ENCODE measurements at regions not wholly inside any gene's neighbourhood (a gene's known extent, or its start where the extent isn't known, plus 50 kb on each side); places are given as distances from the start of the nearest gene placed in this dataset.

DNA sequence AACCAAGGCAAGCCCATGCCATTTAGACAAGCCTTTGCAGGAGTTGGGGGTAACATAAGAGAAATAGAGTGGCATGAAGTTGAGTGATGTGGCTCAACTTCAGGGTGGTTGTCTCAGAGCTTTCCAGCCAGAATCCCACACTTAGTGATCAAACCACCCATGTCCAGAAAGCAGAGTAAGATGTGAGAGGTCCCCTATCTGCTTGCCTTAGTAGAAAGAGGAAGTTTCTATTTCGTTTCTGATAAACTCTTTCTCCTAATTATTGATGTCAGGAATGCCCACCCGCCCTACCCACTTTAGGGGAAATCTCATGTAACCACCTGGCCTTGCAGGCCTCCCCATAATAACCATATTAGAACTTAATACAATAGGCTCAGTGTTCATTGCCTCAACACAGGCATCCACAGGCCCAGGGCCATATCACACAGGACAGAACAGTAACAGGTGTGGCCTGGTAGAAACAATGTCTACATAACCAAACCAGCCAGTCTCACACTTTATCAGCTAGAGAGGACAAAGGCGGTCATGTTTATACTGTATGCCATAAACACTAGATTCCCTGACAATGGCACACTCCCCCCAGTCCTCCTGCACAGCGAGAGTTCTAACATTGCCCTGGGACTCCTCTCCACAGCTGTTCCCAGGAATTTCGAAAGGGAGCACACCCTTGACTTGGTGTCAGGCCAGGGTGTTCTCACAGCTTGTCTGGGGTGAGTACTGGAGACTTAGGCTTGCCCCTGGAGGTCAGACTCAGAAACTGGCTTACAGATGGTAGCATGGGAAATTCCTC is 364.4 kb downstream of the CXCL12 start:
- DNase-seq: no peak

DNA sequence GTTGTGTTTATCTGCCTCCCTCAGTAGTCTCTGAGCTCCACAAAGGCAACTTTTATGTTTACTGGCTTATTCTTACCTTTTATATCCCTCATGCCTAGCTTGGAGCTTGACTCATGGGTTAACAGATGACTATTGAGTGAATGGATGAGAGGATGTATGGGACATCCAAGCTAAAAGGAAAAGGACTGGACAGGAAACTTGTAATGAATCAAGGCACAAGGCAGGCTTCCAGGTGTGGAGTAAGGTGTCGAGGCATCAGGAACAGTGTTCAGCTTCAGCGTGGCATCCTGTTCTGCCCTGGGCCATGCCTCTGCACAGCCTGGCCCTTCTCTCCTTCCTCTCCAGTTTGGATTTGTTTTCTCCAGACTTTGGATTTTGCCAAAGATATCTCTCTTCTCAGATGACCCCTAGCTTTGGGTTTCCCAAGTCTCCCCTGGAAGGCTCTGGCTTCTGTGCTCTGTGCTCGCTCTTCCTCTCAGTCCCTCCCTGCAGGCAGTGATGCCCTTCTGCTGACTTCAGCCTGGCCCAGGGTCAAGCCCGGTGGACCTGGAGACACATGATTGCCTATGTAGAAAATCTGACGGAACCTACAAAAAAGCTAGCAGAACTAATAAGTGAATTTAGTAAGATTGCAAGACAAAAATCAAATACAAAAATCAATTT is 367.3 kb downstream of the CXCL12 start:
- no peak for DNase-seq

- DNase-seq: no peak
Measured at GRCh38 chr10:44016589-44017482, 368.1 kb downstream of the CXCL12 start.

DNA sequence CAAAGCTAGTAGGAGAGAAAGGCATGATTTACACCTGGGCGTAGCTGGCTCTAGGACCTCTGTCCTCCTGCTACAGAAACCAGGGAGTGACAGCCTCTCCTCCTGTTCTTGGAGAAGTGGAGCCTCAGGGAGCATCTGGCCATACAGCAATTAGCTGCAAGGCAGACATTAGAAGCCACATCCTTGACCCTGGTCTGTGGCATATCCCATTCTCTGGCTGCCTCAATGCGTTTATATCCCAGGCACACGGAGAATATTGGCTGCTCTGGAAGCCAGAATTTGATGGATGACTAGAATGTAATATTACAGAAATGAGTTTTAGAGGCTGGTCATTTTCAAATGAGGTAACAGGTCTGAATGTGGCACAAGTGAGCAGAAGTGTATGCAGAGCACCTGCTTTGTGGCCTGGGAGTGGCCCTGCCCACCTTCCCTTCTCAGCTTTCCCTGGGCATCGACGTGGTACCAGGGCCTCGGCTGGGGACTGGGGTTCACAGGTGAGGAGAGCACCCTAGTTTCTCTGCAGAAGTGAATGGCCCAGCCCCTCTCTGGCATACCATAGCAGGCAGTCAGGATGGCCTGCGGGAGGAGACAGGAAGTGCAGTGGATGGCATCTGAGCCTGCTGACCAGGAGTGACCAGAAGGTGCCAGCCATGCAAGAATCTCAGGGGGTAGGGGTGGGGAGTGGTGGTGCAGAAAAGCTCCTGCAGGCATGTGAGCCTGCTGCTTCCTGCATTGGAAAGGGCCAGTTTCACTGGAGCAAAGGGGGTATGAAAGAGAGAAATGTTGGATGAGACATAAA is 367.2 kb upstream of the ZNF32 start:
- no peak for DNase-seq

GRCh38 chr10:44014644-44015250 is 366.1 kb upstream of the ZNF32 start:
- DNase-seq: no peak

DNA sequence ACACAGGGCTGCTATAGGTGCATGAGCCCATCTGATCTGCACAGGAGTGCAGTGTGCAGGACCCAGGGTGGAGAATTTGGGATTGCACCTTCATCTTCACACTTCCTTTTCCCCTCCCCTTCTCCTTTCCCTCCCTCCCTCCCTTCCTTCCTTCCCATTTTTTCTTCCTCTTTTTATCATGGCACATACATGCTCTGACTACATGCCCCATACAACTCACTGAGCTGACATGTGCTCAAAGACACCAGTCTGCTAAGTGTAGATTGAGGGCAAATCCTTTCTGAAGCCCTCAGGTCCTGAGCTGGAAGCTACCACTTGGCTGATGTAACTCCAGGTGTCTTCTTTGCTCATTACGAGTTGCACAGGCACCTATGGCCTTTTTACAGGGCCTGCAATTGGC is 365.3 kb upstream of the ZNF32 start:
- DNase-seq: no peak

DNA sequence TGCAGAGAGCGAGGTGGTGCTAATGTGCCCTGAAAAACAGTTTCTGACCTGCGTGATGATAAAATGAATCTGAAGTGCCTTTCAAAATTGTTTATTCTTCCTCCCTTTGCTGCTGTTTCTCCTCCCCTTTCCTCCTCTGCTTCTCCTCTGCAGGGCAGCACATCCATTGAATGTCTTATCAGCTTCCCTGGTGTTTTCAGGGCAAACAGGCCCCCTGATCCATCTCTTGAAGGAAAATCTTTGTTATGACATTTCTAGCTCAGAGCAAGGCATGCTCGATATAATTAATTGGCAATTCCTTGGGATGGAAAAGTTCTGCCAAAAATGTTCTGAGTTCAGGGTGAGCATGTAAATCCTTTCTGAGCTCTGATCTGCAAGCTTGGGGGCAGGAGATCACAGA is 364.2 kb upstream of the ZNF32 start:
- DNase-seq: no peak

GRCh38 chr10:44011603-44011981 is 362.9 kb upstream of the ZNF32 start:
- DNase-seq: no peak

DNA sequence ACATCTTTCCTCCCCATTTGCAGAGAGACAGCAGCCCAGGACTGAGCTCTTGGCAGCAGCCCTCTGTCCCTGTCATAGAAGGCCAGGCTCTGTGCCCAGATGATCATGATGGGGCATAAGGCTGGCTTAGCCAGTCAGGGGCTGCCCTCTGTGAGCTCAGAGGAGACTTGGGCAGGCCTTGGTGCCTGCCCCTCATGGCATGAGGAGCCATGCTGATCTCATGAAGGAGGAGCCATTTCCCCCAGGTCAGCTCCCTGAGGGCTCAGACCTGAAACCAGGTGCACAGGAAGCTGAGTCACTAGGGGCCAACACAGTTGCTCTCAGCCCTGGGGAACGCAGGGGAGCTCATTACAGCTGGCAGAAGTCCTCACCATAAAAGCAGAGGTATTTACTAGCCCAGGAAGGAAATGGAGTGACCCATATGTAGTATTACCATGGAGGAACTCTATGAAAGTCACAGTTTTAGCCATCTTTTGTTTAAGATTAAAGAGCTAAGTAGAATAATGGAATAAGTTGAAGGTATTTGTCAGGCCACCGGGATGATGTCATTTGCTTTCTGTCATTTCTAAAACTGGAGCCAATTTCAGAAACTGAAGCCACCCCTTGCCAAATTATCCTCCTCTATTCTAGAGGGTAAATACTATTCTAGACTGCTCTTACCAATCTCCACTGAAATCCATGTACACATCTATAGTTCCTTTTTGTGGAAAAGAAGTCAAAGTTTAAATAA is 362.4 kb upstream of the ZNF32 start:
- no peak for DNase-seq

GRCh38 chr10:44009891-44010632 is 361.4 kb upstream of the ZNF32 start:
- no peak for DNase-seq

- no peak for DNase-seq
Measured at GRCh38 chr10:44008917-44009709, 360.4 kb upstream of the ZNF32 start.

GRCh38 chr10:44008270-44008916 is 359.7 kb upstream of the ZNF32 start:
- no peak for DNase-seq

DNA sequence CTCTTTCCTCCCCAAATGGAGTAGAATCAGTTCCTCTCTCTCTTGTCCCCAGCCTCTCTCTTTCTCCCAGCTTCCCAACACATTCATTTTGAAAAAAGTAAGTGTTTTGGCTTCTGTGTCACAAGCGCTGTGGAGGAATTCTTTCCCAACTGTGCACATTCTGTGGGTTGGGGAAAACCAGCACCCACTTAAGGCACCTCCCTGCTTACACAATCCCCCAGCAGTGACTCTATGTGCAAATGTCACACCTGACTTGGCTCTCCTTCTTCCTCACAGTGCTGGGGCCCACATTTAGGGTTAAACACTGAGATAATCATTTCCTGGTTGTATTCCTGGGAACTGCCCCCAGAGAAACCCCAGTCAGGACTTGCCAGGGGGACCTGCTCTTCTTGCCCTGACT is 358.1 kb upstream of the ZNF32 start:
- DNase-seq: no peak

DNA sequence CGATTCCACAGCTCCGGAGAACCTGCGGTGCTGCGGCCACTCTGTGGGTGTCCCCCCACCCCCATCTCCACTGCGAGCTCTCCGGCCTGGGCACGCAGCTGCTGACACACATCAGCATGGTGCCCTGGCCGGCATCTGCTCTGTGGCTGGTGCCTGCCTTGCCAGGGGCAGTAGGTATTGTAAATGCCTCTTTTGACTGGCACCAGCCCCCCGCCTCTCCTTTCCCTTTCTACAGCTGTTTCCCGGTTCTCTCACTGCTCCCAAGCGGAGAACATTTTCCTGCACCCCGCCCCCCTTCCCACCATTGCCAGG is 357.1 kb upstream of the ZNF32 start:
- DNase-seq: no peak

- no peak for DNase-seq
Measured at GRCh38 chr10:44004913-44005787, 356.5 kb upstream of the ZNF32 start.

GRCh38 chr10:43998021-43998809 is 349.5 kb upstream of the ZNF32 start:
- no peak for DNase-seq

DNA sequence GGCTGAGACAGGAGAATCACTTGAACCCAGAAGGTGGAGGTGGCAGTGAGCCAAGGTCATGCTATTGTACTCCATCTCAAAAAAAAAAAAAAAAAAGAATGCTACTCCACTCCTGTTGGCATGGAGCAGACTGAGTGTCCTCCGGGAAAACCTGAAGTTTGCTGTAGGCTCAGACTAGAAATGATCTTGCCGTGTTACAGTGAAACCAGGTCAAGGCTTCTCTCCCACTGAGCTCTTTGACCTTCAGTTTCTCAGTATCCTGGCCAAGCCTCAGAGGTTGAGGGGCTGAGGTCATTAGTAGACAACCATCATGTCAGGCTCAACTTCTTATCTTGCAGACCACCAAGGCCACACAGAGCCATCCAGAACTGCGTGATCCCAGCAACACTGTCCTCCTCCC is 348.6 kb upstream of the ZNF32 start:
- no peak for DNase-seq

DNA sequence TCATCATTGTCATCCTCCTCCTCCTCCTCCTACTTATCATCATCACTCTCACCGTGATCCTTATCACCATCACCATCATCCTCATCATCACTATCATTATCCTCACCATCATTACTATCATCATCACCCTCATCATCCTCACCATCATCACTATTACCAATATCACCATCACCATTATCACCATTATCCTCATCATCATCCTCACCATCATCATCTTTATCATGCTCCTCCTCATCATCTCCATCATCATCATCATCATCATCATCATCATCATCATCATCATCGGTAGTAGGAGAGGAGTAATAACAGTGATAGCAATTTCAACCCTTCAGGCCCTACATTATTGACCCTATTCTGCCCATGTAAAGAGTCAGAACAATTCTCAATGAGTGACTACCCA is 345.9 kb upstream of the ZNF32 start:
- DNase-seq: no peak
